ENCODE measurements at regions not wholly inside any gene's neighbourhood (a gene's known extent, or its start where the extent isn't known, plus 50 kb on each side); places are given as distances from the start of the nearest gene placed in this dataset.

DNA sequence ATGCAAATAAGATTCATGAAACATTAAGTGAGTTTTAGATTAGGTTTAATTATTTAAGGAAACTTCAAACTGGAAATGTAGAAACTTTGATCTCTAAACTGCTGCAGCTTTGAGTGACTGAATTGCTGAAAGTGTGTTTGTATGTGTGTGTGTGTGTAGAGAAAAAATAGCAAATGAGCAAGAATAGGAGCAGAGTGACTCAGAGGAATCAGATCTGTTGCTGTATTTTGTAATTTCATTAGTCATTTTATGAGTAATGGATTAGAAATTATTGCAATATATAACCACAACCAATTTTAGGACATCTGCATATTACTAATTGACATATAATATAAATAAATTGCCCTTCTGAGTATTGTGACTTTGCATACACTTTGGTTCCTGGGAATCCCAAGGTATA is 52.8 kb upstream of the SLC9A9 start:
- Mint-ChIP-seq H3K36me3 (ENCODE audit: insufficient read depth, unreplicated experiment) (no peaks in the 10 kb centered on the region), H3K4me3 (ENCODE audit: low read depth, unreplicated experiment) (no peak overlapping the region), H3K27ac (ENCODE audit: unreplicated experiment) (no peak overlapping the region), H3K4me1 (ENCODE audit: low read depth, unreplicated experiment) (peaks cover 9% of the 10 kb centered on the region), H3K9me3 (ENCODE audit: low read depth, unreplicated experiment) (no peaks in the 10 kb centered on the region), H3K27me3 (ENCODE audit: unreplicated experiment) (no peaks in the 10 kb centered on the region)
- DNase-seq: no peak
- intact Hi-C loops (cut with micrococcal nuclease; ENCODE audit: unreplicated experiment): no loop called here
- no TSS peak for BruUV-seq (replicated peaks)
- CTCF ChIA-PET: interaction anchor here (0.6 to 1.1 kb wide), 2 partner anchors 12 to 16 kb away, joined by 3 to 6 read pairs; no protein-coding TSS in a partner anchor
- TF ChIP-seq, protein P1, sequence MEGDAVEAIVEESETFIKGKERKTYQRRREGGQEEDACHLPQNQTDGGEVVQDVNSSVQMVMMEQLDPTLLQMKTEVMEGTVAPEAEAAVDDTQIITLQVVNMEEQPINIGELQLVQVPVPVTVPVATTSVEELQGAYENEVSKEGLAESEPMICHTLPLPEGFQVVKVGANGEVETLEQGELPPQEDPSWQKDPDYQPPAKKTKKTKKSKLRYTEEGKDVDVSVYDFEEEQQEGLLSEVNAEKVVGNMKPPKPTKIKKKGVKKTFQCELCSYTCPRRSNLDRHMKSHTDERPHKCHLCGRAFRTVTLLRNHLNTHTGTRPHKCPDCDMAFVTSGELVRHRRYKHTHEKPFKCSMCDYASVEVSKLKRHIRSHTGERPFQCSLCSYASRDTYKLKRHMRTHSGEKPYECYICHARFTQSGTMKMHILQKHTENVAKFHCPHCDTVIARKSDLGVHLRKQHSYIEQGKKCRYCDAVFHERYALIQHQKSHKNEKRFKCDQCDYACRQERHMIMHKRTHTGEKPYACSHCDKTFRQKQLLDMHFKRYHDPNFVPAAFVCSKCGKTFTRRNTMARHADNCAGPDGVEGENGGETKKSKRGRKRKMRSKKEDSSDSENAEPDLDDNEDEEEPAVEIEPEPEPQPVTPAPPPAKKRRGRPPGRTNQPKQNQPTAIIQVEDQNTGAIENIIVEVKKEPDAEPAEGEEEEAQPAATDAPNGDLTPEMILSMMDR (IDR thresholded peaks at IDR 0.05; ENCODE audit: unreplicated experiment): no peak

DNA sequence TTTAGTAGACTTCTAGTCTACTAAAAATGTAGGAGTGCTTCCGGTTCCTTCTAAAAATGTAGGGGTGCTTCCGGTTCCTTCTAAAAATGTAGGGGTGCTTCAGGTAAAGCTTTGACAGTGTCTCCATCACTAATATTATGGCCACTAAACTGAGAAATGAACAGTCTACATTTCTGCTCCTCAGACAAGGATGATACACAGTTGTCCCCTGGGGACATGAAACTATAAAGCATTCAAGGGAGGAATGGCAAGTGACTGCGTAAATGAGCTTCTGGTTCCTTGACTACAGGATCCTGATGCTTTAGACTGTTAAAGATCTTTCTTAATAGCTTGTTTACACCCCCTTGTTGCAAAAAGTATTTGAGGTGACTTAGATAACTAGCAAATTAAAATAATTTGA is 53.9 kb upstream of the SLC9A9 start:
- H3K27ac Mint-ChIP-seq (ENCODE audit: unreplicated experiment): no peak overlapping the region
- H3K4me1 Mint-ChIP-seq (ENCODE audit: low read depth, unreplicated experiment): peaks cover 9% of the 10 kb centered on the region
- H3K4me3 Mint-ChIP-seq (ENCODE audit: low read depth, unreplicated experiment): no peak overlapping the region
- no peak for DNase-seq
- H3K9me3 Mint-ChIP-seq (ENCODE audit: low read depth, unreplicated experiment): no peaks in the 10 kb centered on the region
- TF ChIP-seq, protein P1 (IDR thresholded peaks at IDR 0.05; ENCODE audit: unreplicated experiment): no peak
- intact Hi-C loops (cut with micrococcal nuclease; ENCODE audit: unreplicated experiment): no loop called here
- BruUV-seq (replicated peaks): no TSS peak
- CTCF ChIA-PET: interaction anchor here (0.8 to 1.1 kb wide), 2 partner anchors 17 to 975 kb away, joined by 6 to 8 read pairs; no protein-coding TSS in a partner anchor
- H3K36me3 Mint-ChIP-seq (ENCODE audit: insufficient read depth, unreplicated experiment): no peaks in the 10 kb centered on the region
- H3K27me3 Mint-ChIP-seq (ENCODE audit: unreplicated experiment): no peaks in the 10 kb centered on the region

DNA sequence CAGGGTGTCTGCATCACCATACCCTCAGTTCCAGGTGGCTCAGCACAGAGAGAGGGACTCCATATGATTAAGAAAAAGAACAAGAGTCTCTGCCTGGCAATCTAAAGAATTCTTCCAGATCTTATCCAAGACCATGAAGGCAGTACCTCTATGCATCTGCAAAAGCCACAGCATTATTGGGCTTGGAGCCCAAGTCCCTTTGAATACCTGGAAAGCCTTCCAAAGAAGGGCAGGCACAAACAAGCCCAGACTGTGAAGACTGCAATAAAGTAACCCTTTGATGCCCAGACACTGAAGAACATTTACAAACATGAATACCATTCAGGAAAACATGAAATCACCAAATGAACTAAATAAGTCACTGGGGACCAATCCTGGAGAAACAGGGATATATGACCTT is 60.9 kb upstream of the DIPK2A start:
- intact Hi-C loops (cut with micrococcal nuclease; ENCODE audit: unreplicated experiment): no loop called here
- no peak overlapping the region for H3K4me3 Mint-ChIP-seq (ENCODE audit: low read depth, unreplicated experiment)
- no peak overlapping the region for H3K27ac Mint-ChIP-seq (ENCODE audit: unreplicated experiment)
- CTCF ChIA-PET: interaction anchor here (0.6 kb wide), 1 partner anchor 631 kb away, joined by 6 read pairs; no protein-coding TSS in a partner anchor
- H3K9me3 Mint-ChIP-seq (ENCODE audit: low read depth, unreplicated experiment): peaks cover 3% of the 10 kb centered on the region
- H3K4me1 Mint-ChIP-seq (ENCODE audit: low read depth, unreplicated experiment): no peaks in the 10 kb centered on the region
- no TSS peak for BruUV-seq (replicated peaks)
- no peaks in the 10 kb centered on the region for H3K27me3 Mint-ChIP-seq (ENCODE audit: unreplicated experiment)
- TF ChIP-seq, protein P1 (IDR thresholded peaks at IDR 0.05; ENCODE audit: unreplicated experiment): no peak
- no peaks in the 10 kb centered on the region for H3K36me3 Mint-ChIP-seq (ENCODE audit: insufficient read depth, unreplicated experiment)
- no peak for DNase-seq

DNA sequence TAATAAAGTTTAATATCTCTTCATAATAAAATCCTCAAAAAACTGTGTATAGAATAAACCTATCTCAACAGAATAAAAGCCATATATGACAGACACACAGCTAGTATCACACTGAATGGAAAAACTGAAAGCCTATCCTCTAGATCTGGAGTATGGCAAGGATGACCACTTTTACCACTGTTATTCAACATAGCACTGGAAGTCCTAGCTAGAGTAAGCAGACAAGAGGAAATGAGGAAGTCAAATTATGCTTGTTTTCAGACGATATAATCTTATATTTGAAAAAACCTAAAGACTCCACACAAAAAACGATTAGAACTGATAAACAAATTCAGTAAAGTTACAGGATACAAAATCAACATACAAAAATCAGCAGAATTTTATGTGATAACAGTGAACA is 57.4 kb upstream of the DIPK2A start:
- Mint-ChIP-seq H3K4me1 (ENCODE audit: low read depth, unreplicated experiment) (no peaks in the 10 kb centered on the region), H3K27ac (ENCODE audit: unreplicated experiment) (no peak overlapping the region), H3K9me3 (ENCODE audit: low read depth, unreplicated experiment) (peaks cover 6% of the 10 kb centered on the region), H3K36me3 (ENCODE audit: insufficient read depth, unreplicated experiment) (no peaks in the 10 kb centered on the region), H3K27me3 (ENCODE audit: unreplicated experiment) (no peaks in the 10 kb centered on the region), H3K4me3 (ENCODE audit: low read depth, unreplicated experiment) (no peak overlapping the region)
- DNase-seq: no peak
- no TSS peak for BruUV-seq (replicated peaks)
- intact Hi-C loops (cut with micrococcal nuclease; ENCODE audit: unreplicated experiment): no loop called here
- CTCF ChIA-PET: no interaction called here
- TF ChIP-seq, protein P1 (IDR thresholded peaks at IDR 0.05; ENCODE audit: unreplicated experiment): no peak
